ENCODE measurements at regions not wholly inside any gene's neighbourhood (a gene's known extent, or its start where the extent isn't known, plus 50 kb on each side); places are given as distances from the start of the nearest gene placed in this dataset.
A peak's percentile ranks its signal among the peaks of the same experiment; 100 is the strongest.

GRCh38 chr20:39799366-39799965 lies 837.3 kb downstream of the DHX35 start:
- no peak for DNase-seq

GRCh38 chr20:39795401-39796272 lies 833.5 kb downstream of the DHX35 start:
- DNase-seq, result no peak

- DNase-seq, result no peak
These were observed 830.2 kb downstream of the DHX35 start for GRCh38 chr20:39792334-39792733.

- DNase-seq, result no peak
These were observed 827.3 kb downstream of the DHX35 start for GRCh38 chr20:39789411-39789810.

GRCh38 chr20:39785252-39785917 lies 823.2 kb downstream of the DHX35 start:
- DNase-seq, result no peak

- DNase-seq, result no peak
These were observed 822.5 kb downstream of the DHX35 start for GRCh38 chr20:39784693-39785092.

- no peak for DNase-seq
These were observed 816.9 kb downstream of the DHX35 start for GRCh38 chr20:39778847-39779604.

- no peak for DNase-seq
These were observed 816.3 kb downstream of the DHX35 start for GRCh38 chr20:39778431-39778830.

- no peak for DNase-seq
These were observed 815.5 kb downstream of the DHX35 start for GRCh38 chr20:39777610-39778009.

GRCh38 chr20:39775110-39775509 lies 813.0 kb downstream of the DHX35 start:
- DNase-seq, result peak; percentile 13

GRCh38 chr20:39773380-39774000 lies 811.3 kb downstream of the DHX35 start:
- DNase-seq, result no peak

- DNase-seq, result no peak
These were observed 805.2 kb downstream of the DHX35 start for GRCh38 chr20:39767352-39767751.

GRCh38 chr20:39766333-39766732 lies 804.2 kb downstream of the DHX35 start:
- DNase-seq, result no peak

GRCh38 chr20:39762716-39763115 lies 800.6 kb downstream of the DHX35 start:
- DNase-seq, result no peak

- no peak for DNase-seq
These were observed 796.7 kb downstream of the DHX35 start for GRCh38 chr20:39758876-39759275.

- DNase-seq, result no peak
These were observed 794.7 kb downstream of the DHX35 start for GRCh38 chr20:39756828-39757227.

GRCh38 chr20:39756369-39756768 lies 794.2 kb downstream of the DHX35 start:
- DNase-seq, result no peak

GRCh38 chr20:39752262-39752876 lies 790.2 kb downstream of the DHX35 start:
- no peak for DNase-seq

GRCh38 chr20:39751557-39752137 lies 789.5 kb downstream of the DHX35 start:
- DNase-seq, result no peak

- DNase-seq, result no peak
These were observed 783.2 kb downstream of the DHX35 start for GRCh38 chr20:39745380-39745779.

- DNase-seq, result no peak
These were observed 776.5 kb downstream of the DHX35 start for GRCh38 chr20:39738651-39739050.

All from kidney glomerular epithelial cell (primary cell).